ENCODE measurements at regions not wholly inside any gene's neighbourhood (a gene's known extent, or its start where the extent isn't known, plus 50 kb on each side); places are given as distances from the start of the nearest gene placed in this dataset.

GRCh38 chr11:121763526-121763925 lies 310.8 kb upstream of the SORL1-AS1 start:
- TF ChIP-seq CTCF (IDR thresholded peaks at IDR 0.05) (no peak), POLR2A (IDR thresholded peaks at IDR 0.05) (no peak)

Measured in testis (tissue), 2 donors.